Kidney capillary endothelial cell (primary cell): ENCODE measurements at regions not wholly inside any gene's neighbourhood (a gene's known extent, or its start where the extent isn't known, plus 50 kb on each side); places are given as distances from the start of the nearest gene placed in this dataset.

Experiments used
- DNase-seq: peaks from one replicate; pipeline ENCODE4 v3.0.0-alpha.2; 2018; ENCODE audit warnings: low spot score

DNA sequence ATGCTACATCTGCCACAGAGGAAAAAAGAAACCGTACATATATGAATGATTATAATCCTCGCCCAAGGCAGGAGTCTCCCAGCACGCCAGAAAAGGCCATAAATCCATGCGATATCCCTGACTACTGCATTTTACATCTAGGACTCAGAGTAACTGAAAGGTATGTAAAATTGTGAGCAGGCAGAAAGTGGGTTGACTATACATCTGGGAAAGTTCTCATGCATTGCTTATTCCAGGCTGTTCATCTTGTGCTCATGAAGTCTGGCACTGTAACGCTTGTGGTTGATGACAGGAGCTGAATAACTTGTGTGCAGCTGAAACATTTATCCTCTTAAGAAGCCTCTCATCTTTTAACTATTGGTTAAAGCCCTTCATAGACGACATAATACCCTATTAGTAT, 193.4 kb upstream of the STEAP4 start:
- DNase-seq = no peak

DNA sequence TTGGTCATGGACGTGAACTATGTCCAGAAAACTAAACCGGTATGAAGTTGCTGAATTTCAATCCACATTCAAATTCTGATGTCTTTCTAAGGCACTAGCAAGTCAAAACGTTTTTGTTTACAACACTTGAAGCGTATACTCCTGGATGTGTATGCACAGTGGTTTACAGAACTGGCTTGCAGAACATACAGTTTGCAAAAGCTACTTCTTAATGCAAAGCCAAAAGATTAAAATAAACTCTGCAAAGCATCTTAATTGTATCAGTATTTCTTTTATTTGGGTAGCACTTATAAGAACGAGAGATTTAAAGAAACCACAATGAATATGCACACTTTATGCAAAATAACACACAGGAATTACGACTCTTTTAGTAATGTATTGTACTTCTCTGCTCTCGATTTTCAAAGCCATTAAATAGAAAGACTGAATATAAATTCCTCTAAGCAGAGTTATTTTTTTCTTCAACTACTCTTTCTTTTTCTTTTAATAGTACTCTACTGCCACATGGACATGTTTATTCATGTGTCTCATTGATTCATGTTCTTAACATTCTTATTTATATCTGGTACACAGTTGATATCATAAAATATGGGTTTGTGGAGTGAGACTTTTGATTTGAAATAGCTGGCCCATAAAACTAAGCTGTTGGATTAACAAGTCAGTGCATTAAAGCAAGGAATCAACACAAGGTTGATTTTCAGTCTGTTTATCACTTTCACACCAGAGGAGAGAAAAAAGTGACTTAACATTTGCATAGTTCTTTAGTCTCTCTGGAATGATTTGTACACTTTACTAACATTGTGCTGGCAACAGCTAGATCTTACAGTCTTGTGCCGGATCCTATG, 189.4 kb upstream of the STEAP4 start:
- DNase-seq = no peak

DNA sequence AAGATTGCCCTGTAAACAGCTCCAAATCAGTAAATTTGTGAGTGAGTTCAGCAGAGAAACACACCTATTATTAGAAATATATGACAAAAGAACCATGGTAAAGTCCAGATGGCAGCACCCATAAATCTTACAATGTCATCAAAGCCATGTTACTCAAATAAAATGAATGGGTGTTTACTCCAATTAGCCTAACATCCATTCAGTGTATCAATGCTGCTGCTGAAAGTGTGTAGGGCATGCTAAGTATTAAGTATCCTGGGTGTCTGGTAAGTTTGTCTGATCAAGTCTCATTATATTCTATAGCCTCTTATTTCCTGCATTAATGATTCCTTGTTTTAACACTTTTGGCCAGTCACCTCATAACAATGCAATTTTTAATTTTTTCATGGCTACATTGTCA, 185.5 kb upstream of the STEAP4 start:
- no peak for DNase-seq

DNA sequence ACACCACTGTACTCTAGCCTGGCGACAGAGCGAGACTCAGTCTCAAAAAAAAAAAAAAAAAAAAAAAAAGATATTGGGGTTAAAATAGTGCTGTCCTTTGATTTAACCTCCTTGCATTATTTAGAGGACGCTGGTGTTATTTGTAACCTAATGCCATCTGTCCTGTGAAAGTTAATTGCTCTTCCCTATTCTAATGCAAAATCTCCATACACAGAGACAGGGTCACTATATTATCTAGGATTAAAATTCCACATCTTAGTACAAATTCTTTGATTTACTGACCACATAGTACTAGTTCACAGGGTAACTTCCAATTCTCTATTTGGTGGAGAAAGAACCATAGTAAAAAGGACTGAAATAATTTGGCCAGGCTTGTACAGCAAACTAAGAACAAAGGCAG, 184.2 kb upstream of the STEAP4 start:
- no peak for DNase-seq

DNA sequence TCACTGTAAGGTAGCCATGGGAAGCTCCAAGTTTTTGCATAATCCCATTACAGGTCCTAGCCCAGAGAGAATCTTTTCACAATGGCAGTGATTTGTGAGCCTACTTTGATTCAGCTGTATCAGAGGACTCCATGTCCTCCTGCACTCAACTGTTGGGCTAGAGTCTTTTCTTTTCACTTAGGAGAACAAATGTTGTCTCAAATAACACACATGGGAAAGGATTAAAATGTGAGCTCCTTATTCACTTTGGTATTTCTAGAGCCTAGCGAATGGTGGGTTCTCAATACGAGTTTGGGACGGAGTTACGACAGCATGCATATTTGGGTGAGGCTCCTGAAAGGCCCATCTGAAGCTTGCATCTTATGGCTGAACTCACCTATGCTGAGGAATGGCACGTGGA, 183.5 kb upstream of the STEAP4 start:
- DNase-seq = no peak

DNA sequence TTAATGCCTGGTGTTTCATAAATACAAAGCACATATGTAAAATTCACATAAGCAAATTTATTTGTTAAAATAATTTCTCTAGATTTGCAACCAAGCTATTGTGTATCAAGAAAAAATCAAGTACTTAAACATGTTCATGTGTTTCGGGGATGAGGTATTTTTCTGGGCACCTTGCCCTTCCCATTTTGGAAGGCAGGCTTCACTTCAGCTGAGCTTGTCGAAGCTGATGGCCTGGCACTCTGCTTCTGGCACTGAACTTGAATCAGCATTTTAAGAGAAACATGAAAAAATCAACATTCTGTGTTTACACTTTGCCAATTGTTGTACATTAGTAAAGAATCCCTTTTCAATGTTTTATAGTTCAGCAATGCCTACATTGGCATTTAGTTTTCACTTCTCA, 179.1 kb upstream of the STEAP4 start:
- no peak for DNase-seq

DNA sequence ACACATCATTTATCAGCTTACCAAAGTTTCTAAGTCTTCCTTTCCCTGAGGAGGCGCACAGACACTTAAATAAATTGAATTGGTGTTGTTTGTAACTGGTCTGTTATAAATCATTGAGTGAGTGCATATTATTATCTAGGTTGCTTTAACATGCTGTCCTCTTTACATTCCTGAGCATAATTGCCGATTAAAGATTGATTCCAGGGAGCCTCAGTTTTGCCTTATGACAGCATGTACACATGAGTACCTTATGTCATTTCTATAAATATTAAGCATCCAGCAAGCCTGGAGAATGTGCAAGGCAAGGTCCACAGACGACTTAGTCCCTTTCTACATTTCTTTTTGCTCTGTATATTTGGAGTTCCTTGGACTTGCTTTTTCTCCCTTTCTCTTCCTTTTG, 177.9 kb upstream of the STEAP4 start:
- no peak for DNase-seq

DNA sequence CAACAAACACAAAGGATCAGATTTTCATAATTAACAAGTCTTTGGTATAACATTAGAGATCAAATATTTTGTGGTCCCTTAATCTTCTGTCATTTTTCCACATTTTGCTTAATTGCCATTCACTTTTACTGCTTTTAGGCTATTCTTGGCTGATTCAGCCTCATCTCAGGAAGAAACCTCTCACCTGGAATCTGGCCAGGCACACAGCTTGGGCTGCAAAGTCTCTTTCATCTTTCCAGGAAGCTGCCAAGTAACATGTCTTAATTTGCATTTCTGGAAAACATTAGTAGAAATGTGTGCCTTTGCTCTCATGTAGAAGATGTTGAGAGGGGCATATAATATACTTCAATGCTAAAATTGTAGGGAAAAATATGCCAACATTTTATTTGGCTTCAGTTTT, 174.2 kb upstream of the STEAP4 start:
- DNase-seq = no peak

DNA sequence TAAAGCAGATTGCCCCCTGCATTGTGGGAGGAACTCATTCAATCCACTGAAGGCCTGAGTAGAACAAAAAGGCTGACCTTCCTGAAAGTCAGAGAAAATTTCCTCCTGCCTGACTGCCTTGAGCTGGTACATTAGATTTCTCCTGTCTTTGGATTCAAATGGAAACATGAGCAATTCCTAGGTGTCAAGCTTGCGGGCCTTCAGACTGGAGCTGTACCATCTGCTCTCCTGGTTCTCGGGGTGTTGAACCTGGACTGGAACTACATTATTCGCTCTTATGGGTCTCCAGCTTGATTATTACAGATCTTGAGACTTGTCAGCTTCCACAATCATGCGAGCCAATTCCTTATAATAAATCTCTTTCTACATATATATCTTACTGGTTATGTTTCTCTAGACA, 173.6 kb upstream of the STEAP4 start:
- no peak for DNase-seq

DNA sequence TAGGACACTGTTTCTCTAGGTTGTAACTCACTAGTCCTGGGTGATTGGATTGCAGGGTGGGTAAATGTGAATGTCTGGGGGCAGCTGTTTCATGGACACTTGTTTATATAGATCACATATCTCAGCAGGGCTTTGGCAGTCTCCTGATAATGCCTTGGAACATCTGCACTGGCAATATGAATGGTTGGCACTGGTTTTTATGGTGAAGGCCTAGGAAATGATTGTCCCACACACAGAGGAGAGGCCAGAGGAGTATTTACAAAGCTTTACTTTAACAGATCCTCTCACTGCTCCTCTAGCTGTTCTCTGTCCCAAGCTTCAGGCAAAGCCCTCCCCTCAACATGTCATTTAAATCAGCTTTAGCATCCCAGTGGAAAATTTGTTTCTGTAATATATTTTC, 171.3 kb upstream of the STEAP4 start:
- DNase-seq = no peak

DNA sequence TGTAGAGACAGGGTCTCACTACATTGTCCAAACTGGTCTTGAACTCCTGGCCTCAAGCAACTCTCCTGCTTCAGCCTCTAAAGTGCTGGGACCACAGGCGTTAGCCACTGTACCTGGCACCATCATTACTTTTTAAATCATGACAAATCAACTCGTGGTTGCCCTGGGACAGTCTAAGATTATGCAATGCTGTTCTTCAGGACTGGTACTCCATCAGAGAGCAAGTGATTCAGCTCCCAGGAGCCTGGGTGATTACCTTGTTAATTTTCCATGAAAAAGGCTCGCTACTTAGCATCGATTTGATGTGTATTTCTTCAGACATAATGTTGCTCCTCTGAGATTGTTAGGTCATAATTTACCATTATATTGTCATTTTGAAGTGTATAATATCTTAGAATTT, 158.9 kb upstream of the STEAP4 start:
- DNase-seq = no peak

DNA sequence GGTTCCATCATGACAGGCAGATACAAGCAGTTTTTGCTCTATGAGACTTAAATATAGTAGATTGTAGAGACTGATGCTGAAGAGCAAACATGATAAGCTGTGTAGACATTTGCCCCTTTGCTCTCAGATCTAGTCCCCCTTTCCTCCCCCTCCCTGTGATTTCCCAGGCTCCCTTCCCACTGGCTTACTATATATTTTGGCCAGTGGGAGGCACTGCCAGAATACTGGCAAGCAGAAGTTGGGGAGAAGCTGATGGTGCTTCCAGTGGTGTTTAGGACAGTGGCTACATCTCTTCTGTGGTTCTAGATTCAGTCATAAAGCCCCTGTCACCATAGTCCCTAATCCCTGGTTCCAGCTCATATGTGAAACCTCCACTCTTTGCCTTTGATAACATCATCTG, 156.1 kb upstream of the STEAP4 start:
- no peak for DNase-seq

DNA sequence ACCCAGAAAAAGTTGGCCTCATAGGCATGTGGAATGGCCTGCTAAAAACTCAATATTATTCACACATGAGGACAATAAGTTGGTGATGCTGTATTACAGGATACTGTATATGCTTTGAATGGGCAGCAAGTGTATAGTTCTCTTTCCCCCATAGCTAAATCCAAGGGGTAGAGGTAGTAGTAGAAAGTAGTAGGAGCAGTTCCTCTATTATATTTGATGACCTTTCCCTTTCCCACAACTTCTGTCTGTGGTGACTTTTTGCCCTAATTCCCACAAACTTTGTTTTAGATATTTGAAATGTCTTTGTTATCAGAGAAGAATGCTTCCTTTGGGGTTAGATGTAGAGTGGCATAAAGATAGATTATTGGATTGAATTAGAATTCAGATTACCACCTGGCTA, 154.0 kb upstream of the STEAP4 start:
- DNase-seq = no peak

DNA sequence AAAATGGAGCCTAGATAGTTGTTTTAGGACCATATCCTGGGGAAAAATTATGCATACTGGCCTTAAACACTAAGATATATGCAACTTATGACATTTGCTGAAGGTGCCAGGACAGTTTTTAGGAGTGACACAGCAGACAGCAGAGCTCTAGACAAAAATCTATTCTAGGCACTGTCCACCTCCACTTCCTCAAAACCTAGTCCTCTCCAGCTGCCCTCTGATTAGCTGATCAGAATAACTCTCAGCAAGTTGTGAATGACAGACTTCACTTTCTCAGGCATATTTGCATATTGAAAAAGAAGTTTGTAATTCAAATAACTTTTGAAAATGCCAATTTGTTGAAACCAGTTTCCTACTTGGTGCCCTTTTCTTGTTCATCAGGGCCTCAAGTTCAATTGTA, 152.3 kb upstream of the STEAP4 start:
- DNase-seq = no peak

DNA sequence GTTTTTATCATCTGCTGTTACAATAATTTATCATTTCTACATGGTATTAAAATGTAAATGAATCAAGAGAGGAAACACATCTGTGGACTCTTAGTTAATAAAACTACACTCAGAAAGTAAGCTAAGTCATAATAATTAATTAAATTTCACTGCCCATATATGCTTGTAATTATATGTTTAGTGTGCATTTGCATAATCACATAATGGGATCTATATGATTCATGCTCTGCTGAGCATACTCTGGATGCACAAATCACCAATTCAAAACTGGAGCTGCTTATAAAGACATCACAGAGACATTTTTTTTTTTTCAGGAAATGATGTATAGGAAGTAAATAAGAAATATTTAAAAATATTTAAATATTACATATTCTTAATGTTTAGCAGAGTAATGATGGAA, 151.6 kb upstream of the STEAP4 start:
- no peak for DNase-seq

DNA sequence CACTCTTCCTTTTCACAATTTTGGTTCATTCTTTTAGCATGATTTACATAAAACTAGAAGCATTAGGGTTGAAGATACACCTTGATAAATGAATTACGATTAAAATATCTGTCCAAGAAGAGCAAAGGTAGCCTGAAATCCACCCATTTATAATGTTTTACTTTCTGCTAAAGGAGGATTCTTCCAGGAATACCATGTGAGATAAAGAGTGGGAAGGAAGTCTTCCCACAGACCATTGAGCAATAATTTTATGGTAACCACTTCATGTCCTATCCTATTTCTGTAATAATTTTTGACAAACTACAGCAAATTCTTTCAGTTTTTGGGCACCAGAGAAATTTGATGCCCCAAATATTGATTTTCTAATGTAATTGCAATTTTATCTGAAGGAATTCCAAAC, 150.6 kb upstream of the STEAP4 start:
- DNase-seq = no peak

DNA sequence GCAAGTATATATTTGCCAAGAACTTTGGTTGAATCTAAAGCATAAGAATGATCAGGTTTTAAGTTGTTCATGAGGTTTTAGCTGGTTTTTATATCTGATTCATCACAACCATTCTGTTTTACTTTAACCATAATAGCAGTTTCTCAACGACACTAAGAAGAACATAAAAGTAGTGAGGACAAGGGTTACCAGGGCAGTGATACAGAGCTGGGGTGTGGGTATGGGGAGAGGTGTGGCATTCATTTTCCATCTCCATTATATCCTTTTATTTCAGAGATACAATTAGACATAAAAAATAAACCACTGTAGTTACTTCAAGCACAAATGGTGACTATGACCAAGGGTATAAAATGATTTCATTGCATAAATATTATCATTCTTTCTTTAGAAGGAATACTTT, 149.8 kb upstream of the STEAP4 start:
- no peak for DNase-seq

DNA sequence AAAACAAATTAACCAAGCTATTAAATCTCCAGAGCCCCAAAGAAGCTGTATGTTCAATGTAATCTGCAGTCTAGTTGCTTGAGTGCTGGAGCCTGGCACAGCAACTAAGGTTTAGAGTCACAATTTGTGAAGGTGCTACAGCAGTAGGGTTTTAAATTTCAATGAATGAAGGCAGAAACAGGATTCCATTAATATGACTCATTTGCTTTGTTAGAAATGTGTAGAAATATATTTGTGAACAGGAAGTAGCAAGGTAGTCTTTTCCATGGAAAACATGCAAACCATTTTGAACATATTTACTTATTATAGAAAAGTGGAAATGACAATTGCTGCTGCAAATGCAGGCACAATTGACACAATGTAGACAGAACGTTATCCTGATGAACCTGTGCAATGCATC, 149.0 kb upstream of the STEAP4 start:
- DNase-seq = peak; percentile 17

DNA sequence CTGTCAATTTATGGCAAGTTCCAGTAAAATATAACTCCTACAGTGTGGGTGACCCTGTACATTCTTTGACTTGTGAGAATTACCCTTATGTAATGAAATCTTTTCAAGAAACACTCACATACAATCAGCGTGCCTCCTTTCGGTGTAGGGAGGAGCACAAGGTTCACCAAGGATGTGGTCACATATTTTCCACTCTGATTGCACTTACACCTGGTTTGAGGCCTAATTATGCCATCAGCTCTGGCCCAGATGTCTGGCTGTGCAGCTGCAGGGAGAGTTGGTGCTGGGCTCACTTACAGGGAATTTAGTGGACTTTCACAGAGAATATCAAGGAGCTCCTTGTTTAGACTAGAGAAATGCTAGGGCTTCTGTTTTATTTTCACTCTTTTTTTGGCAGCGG, 146.0 kb upstream of the STEAP4 start:
- DNase-seq = no peak

DNA sequence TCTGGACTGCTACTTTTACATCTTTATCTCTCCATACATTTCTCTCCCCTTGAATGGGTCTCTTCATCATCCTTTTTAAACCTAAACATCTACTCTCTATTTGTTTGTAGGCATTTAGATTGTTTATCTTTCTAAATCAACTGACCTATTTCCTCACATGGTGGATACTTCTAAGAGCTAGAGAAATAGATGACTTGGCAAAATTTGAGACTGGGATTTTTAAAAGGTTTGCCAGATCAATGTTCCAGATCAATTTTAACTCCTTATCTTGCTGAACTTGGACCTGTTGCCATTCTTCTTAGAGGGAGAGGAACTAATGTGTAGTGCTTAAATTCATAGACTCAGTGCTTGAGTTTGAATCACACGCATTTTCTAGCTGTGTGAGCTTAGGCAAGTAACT, 144.2 kb upstream of the STEAP4 start:
- no peak for DNase-seq

DNA sequence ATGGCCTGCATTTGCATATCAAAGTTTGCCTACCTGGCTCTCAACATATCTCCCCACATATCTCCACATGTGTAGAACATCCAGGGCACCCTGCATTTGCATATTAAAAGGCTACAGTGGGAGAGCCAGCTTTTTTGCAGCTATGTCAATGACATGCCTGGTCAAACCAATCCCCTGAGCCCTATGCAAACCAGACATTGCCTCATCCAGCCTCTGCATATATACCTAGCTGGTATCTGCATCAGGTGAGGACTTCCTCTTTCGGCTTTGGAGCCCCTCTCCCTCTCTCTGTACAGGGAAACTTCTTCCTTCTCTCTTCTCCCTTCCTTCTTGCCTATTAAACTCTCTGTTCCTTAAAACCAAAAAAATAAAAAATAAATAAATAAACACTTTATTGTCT, 142.7 kb upstream of the STEAP4 start:
- DNase-seq = no peak

DNA sequence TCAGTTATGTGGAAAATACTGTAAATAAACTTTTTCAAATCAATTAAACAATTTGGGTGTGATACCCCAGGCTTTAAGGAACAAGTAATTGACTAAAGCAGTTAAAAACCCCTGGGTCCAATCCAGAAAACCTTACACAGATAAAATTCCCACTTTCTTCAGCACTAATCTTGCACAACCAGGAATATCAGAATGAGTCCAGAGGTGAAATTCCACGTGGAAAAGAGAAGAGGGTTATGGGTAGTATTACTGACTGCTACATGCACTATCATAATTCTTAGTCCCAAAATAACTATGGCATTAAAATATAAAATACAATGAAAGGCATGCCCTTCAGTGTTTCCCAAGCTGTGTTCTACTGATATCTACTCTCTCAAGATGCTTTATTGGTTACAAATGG, 135.7 kb upstream of the STEAP4 start:
- no peak for DNase-seq

DNA sequence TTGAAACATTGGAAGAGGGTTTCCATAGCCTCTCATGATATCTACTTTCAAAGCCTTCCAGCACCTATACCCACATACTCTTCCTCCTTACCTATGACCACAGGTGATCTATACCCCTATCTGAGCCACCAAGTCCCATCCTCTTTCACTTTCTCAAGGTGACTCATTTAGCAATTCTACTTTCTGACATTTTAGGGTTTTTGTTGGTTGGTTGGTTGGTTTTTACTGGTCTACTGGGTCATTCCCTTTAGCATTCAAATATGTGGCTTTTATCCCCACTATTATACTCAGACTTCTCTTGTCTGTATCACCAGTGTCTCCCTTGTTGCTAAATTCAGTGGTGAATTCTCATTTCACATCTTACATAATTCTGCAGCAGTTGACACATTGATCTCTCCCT, 130.4 kb upstream of the STEAP4 start:
- DNase-seq = no peak

DNA sequence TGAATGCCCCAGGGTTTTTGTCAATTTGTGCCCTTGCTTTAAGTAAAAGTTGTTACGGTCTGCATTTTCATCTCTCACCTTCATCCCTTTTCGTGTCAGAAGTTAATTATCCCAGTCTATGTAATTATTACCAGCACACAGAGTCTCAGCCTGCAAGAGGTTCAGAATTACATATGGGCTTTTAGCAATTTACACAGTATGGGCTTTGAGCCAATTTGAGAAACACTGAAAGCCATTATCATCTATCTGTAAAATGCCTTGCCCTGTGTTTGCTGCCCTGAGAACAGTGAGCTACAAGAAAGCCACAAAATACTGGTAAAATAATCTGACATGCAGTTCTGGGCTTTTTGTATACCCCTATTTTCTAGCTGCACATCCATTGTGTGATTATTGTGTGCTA, 125.6 kb upstream of the STEAP4 start:
- DNase-seq = no peak

DNA sequence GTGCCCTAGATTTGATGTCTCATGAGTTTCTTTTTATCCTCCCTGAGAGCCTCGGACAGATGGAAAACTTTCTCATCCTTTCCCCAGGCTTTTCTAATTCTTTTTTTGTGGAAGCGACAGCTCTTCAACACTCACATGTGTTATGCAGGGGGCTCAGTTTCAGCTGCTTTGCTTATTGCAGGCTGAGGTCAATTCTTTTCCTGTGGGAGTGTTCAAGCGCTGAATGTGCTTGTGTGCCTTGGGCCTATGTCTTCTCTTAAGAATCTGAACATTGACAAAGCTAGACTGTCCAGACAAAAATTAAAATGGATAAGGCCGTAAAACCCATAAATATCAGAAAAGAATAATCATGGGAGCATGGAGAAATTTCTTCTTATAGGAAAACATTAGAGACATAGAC, 125.2 kb upstream of the STEAP4 start:
- no peak for DNase-seq
